ENCODE measurements at regions not wholly inside any gene's neighbourhood (a gene's known extent, or its start where the extent isn't known, plus 50 kb on each side); places are given as distances from the start of the nearest gene placed in this dataset.

DNA sequence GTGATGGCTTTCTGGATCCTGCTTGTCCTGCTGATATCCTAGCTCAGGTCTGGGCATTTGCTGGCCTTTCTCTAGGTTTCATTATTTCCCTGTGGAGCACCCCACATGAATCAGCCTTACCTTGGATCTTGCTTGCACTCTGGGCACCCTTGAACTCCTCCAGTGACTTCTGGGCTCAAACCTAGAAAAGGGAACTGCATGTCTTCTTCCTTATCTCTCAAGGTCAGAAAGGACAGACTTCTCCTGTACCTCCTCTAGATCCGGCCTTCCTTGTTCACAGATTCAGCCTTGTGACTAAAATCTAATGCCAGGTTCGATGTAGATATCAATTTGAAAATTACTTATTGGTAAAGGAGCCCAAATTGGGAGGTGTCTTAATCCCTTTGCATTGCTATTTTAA lies 267.9 kb downstream of the PARP8 start:
- no peak for ATAC-seq (replicated peaks; ENCODE audit: extremely low read depth, poor library complexity, severe bottlenecking)
- Mint-ChIP-seq H3K27me3 (peaks cover 56% of the 10 kb centered on the region), H3K27ac (ENCODE audit: low read depth) (no peak overlapping the region), H3K4me3 (no peak overlapping the region), H3K36me3 (ENCODE audit: insufficient read depth) (no peaks in the 10 kb centered on the region), H3K9me3 (no peaks in the 10 kb centered on the region), H3K4me1 (no peaks in the 10 kb centered on the region)
- DNase-seq (ENCODE audit: low spot score in 2 of 2), result no peak

- no peak overlapping the region for H3K4me3 Mint-ChIP-seq
- no peak overlapping the region for H3K27ac Mint-ChIP-seq (ENCODE audit: low read depth)
- DNase-seq (ENCODE audit: low spot score in 2 of 2) (no peak), ATAC-seq (replicated peaks; ENCODE audit: extremely low read depth, poor library complexity, severe bottlenecking) (no peak)
- peaks cover 25% of the 10 kb centered on the region for H3K27me3 Mint-ChIP-seq
- peaks cover 10% of the 10 kb centered on the region for H3K9me3 Mint-ChIP-seq
- H3K36me3 Mint-ChIP-seq (ENCODE audit: insufficient read depth), result peaks cover 2% of the 10 kb centered on the region
- no peaks in the 10 kb centered on the region for H3K4me1 Mint-ChIP-seq
Measured at GRCh38 chr5:50945139-50945538, 278.7 kb downstream of the PARP8 start.

DNA sequence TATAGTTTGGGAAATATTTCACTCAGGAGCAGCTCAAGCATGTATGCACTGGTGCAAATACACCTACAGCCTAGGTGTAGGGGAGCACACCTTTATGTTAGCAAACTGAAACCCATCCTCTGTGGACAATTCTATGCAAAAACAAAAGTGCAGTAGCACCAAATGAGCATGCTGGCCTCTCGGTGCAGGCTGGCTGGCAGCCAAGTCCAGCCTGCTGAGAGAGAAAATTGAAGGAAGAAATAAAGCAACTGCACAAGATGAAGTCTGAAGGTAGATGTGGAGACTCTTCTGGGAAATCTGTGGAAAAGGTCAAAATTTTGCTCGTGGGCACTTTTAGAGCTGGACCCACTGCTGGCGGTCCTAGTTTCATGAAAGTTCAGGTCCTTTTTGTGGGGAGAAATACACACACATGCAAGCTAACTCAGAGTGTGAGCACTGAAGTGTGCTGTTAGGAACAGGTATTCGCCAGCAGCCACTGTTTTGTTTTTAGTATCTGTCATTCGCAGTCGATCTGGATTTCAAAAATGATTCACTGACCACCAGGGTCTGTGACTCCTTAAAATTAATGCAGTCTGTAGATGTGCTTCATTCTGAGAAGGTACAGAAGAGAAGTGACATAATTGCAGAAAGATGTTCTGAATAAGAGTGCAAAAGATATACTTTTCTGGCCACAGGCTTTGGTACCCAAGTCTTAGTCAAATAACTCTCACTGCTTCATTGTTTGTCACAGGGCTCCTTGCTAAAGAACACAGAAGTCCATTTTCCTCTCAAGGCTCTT lies 281.7 kb downstream of the PARP8 start:
- peaks cover 2% of the 10 kb centered on the region for H3K36me3 Mint-ChIP-seq (ENCODE audit: insufficient read depth)
- no peak overlapping the region for H3K27ac Mint-ChIP-seq (ENCODE audit: low read depth)
- H3K9me3 Mint-ChIP-seq, result peaks cover 5% of the 10 kb centered on the region
- ATAC-seq (replicated peaks; ENCODE audit: extremely low read depth, poor library complexity, severe bottlenecking), result no peak
- H3K4me3 Mint-ChIP-seq, result no peak overlapping the region
- no peak for DNase-seq (ENCODE audit: low spot score in 2 of 2)
- H3K27me3 Mint-ChIP-seq, result peaks cover 27% of the 10 kb centered on the region
- H3K4me1 Mint-ChIP-seq, result no peaks in the 10 kb centered on the region

GRCh38 chr5:50953290-50953689 lies 286.9 kb downstream of the PARP8 start:
- peaks cover 59% of the 10 kb centered on the region for H3K27me3 Mint-ChIP-seq
- H3K36me3 Mint-ChIP-seq (ENCODE audit: insufficient read depth), result peaks cover 2% of the 10 kb centered on the region
- DNase-seq (ENCODE audit: low spot score in 2 of 2) (no peak), ATAC-seq (replicated peaks; ENCODE audit: extremely low read depth, poor library complexity, severe bottlenecking) (no peak)
- H3K9me3 Mint-ChIP-seq, result no peaks in the 10 kb centered on the region
- no peak overlapping the region for H3K4me3 Mint-ChIP-seq
- no peaks in the 10 kb centered on the region for H3K4me1 Mint-ChIP-seq
- no peak overlapping the region for H3K27ac Mint-ChIP-seq (ENCODE audit: low read depth)

GRCh38 chr5:50958852-50959457 lies 292.5 kb downstream of the PARP8 start:
- Mint-ChIP-seq H3K4me3 (no peak overlapping the region), H3K27ac (ENCODE audit: low read depth) (no peak overlapping the region), H3K9me3 (no peaks in the 10 kb centered on the region), H3K27me3 (peaks cover 85% of the 10 kb centered on the region), H3K4me1 (peaks cover 13% of the 10 kb centered on the region), H3K36me3 (ENCODE audit: insufficient read depth) (peaks cover 2% of the 10 kb centered on the region)
- DNase-seq (ENCODE audit: low spot score in 2 of 2) (no peak), ATAC-seq (replicated peaks; ENCODE audit: extremely low read depth, poor library complexity, severe bottlenecking) (no peak)

- peaks cover 35% of the 10 kb centered on the region for H3K4me1 Mint-ChIP-seq
- no peaks in the 10 kb centered on the region for H3K9me3 Mint-ChIP-seq
- H3K36me3 Mint-ChIP-seq (ENCODE audit: insufficient read depth), result peaks cover 5% of the 10 kb centered on the region
- DNase-seq (ENCODE audit: low spot score in 2 of 2) (peak in 1 of 2 donors; percentile 39), ATAC-seq (replicated peaks; ENCODE audit: extremely low read depth, poor library complexity, severe bottlenecking) (peak; percentile 60)
- H3K27ac Mint-ChIP-seq (ENCODE audit: low read depth), result no peak overlapping the region
- peaks cover 86% of the 10 kb centered on the region for H3K27me3 Mint-ChIP-seq
- H3K4me3 Mint-ChIP-seq, result peak overlapping the region; percentile 63
Measured at GRCh38 chr5:50962934-50963872, 296.8 kb downstream of the PARP8 start.

DNA sequence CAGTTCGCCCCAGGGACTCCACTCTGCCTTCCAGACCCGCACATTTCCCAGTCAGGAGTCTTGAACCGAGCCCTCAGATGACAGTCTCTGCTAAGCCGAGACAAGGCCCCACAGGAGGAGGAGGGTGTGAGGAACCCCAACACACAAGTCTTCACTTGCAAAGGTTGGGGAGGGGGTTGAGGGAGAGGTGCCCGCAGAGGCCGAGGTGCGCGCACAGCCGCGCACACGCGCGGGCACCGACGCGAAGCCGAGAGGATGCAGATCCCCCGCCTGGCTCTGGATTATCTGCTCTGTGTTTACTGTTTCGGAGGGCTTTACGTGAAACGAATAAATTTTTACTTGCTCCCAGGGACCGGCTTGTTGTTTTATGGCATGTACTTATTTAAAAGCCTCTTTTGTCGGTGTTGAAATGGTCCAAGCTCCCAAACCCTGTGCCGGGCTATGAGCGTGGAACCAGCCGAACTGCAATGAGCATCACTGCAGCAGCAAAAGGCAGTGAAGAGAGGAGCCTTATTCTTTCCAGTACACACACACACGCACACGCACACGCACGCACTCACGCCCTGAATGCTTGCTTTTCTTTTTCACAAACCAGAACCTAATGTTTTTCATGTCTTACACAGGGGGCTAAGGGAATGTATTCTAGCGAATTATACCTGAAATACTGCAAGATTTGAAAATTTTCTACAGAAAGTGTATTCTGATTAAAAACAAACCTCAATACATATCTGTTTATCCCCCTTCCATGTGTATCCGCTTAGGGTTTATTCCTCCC lies 297.7 kb downstream of the PARP8 start:
- DNase-seq (ENCODE audit: low spot score in 2 of 2), result no peak
- Mint-ChIP-seq H3K27ac (ENCODE audit: low read depth) (no peak overlapping the region), H3K4me3 (peak overlapping the region; percentile 63), H3K36me3 (ENCODE audit: insufficient read depth) (peaks cover 7% of the 10 kb centered on the region), H3K4me1 (peaks cover 45% of the 10 kb centered on the region), H3K9me3 (no peaks in the 10 kb centered on the region), H3K27me3 (peaks cover 86% of the 10 kb centered on the region)
- no peak for ATAC-seq (replicated peaks; ENCODE audit: extremely low read depth, poor library complexity, severe bottlenecking)

DNA sequence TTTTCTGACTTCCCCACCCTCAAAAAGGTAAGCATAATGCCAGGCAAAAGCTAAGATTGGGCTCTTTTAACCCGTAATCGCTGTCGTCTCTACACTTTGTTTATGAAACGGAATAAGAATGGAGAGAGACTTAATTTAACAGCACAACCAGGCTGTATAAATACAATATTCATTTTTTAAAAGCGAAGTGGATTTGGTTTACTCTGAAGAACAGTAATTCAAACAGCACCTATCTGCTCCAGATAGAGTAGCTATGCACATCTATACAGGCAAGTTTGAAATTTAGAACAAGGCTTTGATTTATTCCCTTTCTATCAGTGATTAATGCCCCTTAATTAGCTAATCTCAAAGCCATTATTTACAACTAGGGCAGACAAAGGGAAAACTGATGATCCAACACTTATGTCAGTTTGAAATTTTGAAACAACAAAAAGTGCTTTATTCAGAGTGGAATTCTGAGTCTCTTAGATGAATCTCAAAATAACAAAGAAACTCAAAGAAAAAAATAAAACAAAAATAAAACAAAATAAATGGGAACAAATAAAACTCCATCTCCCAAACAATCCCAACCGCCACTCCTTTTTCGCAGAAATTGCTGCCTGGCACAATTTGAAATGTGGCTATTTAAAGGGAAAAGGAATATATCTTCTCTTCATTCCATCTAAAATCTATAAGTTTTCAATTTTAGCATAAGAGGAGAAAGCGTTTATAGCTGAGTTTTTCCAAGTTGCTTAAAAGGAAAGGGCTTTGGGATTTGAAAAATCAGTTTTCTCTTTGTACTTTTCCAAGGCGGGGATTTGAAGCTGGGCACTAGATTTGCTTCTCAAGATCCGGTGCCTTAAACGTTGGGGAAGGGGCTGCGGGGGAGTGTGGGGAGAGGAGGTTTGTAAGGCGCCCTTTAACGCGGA lies 298.6 kb downstream of the PARP8 start:
- Mint-ChIP-seq H3K36me3 (ENCODE audit: insufficient read depth) (peaks cover 7% of the 10 kb centered on the region), H3K9me3 (no peaks in the 10 kb centered on the region), H3K27me3 (peaks cover 86% of the 10 kb centered on the region), H3K27ac (ENCODE audit: low read depth) (no peak overlapping the region), H3K4me3 (peak overlapping the region; percentile 2), H3K4me1 (peaks cover 45% of the 10 kb centered on the region)
- DNase-seq (ENCODE audit: low spot score in 2 of 2) (no peak), ATAC-seq (replicated peaks; ENCODE audit: extremely low read depth, poor library complexity, severe bottlenecking) (no peak)

DNA sequence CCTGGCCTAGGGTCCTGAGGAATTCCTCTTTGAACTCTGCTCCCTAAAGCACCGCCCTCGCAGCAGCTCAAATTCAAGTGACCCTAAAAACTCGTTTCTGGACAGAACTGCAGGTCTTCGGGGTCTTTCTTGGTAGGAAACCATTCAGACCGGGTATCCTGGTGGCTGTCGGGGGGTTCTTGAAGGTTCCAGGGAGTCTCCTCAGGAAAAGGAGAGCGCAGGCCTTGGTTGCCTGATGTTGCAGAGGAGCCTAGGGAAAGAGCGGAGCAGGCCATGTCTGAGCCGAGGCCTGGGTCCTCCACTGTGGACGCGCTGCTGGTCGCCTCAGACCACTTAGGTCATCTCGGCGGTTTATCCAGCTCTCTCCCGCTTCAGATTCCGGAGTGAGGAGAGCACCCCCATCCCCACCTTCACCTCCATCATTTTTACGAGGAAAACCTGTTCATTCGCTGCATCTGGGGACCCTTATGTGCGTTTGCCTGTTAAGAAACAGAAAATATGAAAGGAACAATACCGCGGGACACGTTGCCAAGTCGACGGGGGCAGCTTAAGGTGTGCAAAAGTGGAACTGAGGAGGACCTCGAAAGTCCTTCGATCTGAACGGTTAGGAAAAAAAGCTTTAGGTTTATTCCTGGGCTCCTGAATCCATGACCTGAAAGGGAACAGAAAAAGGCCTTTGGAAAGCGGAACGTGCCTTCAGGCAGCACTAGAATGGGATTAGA lies 299.4 kb downstream of the PARP8 start:
- peaks cover 7% of the 10 kb centered on the region for H3K36me3 Mint-ChIP-seq (ENCODE audit: insufficient read depth)
- ATAC-seq (replicated peaks; ENCODE audit: extremely low read depth, poor library complexity, severe bottlenecking) (no peak), DNase-seq (ENCODE audit: low spot score in 2 of 2) (no peak)
- peak overlapping the region; percentile 42 for H3K4me3 Mint-ChIP-seq
- H3K9me3 Mint-ChIP-seq, result no peaks in the 10 kb centered on the region
- H3K27me3 Mint-ChIP-seq, result peaks cover 85% of the 10 kb centered on the region
- peaks cover 45% of the 10 kb centered on the region for H3K4me1 Mint-ChIP-seq
- no peak overlapping the region for H3K27ac Mint-ChIP-seq (ENCODE audit: low read depth)

GRCh38 chr5:50967009-50967562 lies 300.6 kb downstream of the PARP8 start:
- peaks cover 92% of the 10 kb centered on the region for H3K27me3 Mint-ChIP-seq
- H3K4me1 Mint-ChIP-seq, result peaks cover 45% of the 10 kb centered on the region
- H3K27ac Mint-ChIP-seq (ENCODE audit: low read depth), result no peak overlapping the region
- peak overlapping the region; percentile 74 for H3K4me3 Mint-ChIP-seq
- ATAC-seq (replicated peaks; ENCODE audit: extremely low read depth, poor library complexity, severe bottlenecking) (no peak), DNase-seq (ENCODE audit: low spot score in 2 of 2) (no peak)
- H3K9me3 Mint-ChIP-seq, result no peaks in the 10 kb centered on the region
- H3K36me3 Mint-ChIP-seq (ENCODE audit: insufficient read depth), result peaks cover 7% of the 10 kb centered on the region
